GM23248 (cell line): ENCODE measurements at regions not wholly inside any gene's neighbourhood (a gene's known extent, or its start where the extent isn't known, plus 50 kb on each side); places are given as distances from the start of the nearest gene placed in this dataset.

Experiments used
- DNase-seq: peaks from one replicate; pipeline ENCODE4 v3.0.0-alpha.2; 2015
- H2AFZ ChIP-seq: fragments of 200-600 bp; sonication (generic); 2 replicates; pipeline ENCODE4 v1.6.1; 2016; ENCODE audit warnings: antibody characterized with exemption
- H3F3A ChIP-seq: fragments of 200-600 bp; sonication (generic); 2 replicates; pipeline ENCODE4 v1.6.1; 2016; ENCODE audit warnings: mild to moderate bottlenecking, antibody characterized with exemption, mixed run types; ENCODE audit not compliant: insufficient read depth
- H3K27ac ChIP-seq: fragments of 200-600 bp; sonication (generic); 2 replicates; pipeline ENCODE4 v1.5.1; 2016; ENCODE audit warnings: mild to moderate bottlenecking
- H3K27me3 ChIP-seq: fragments of 200-600 bp; sonication (generic); replicated peaks from 2 replicates; pipeline ENCODE4 v1.6.1; 2016; ENCODE audit warnings: mild to moderate bottlenecking; ENCODE audit not compliant: insufficient read depth
- H3K36me3 ChIP-seq: fragments of 200-600 bp; sonication (generic); 2 replicates; pipeline ENCODE4 v1.6.1; 2016; ENCODE audit warnings: low read depth, mild to moderate bottlenecking
- H3K4me1 ChIP-seq: fragments of 200-600 bp; sonication (generic); 2 replicates; pipeline ENCODE4 v1.6.1; 2016; ENCODE audit warnings: mild to moderate bottlenecking; ENCODE audit not compliant: insufficient read depth
- H3K4me2 ChIP-seq: fragments of 200-600 bp; sonication (generic); one replicate; pipeline ENCODE4 v1.6.1; 2016; ENCODE audit warnings: mild to moderate bottlenecking; ENCODE audit not compliant: unreplicated experiment
- H3K4me3 ChIP-seq: fragments of 200-600 bp; sonication (generic); 2 replicates; pipeline ENCODE4 v1.5.1; 2016; ENCODE audit warnings: mild to moderate bottlenecking
- H3K79me2 ChIP-seq: fragments of 200-600 bp; sonication (generic); 2 replicates; pipeline ENCODE4 v1.6.1; 2016; ENCODE audit warnings: mild to moderate bottlenecking; ENCODE audit not compliant: insufficient read depth
- H3K9ac ChIP-seq: fragments of 200-600 bp; sonication (generic); 2 replicates; pipeline ENCODE4 v1.6.1; 2016; ENCODE audit warnings: mild to moderate bottlenecking
- H3K9me2 ChIP-seq: fragments of 200-600 bp; sonication (generic); 2 replicates; pipeline ENCODE4 v1.6.1; 2016; ENCODE audit warnings: mixed run types, mild to moderate bottlenecking, moderate library complexity; ENCODE audit not compliant: insufficient read depth
- H3K9me3 ChIP-seq: fragments of 200-600 bp; sonication (generic); one replicate; pipeline ENCODE4 v1.6.1; 2017; ENCODE audit warnings: low read depth
- H4K20me1 ChIP-seq: fragments of 200-600 bp; sonication (generic); 2 replicates; pipeline ENCODE4 v1.6.0; 2016; ENCODE audit not compliant: insufficient read depth
- EZH2 ChIP-seq: fragments of 200-600 bp; sonication (generic); IDR thresholded peaks from 2 replicates; pipeline ENCODE4 v1.6.1; 2018; ENCODE audit warnings: antibody characterized with exemption, mild to moderate bottlenecking; ENCODE audit not compliant: insufficient read depth, poor library complexity, severe bottlenecking
- EZH2phosphoT487 ChIP-seq: fragments of 200-600 bp; sonication (generic); IDR thresholded peaks from 2 replicates; pipeline ENCODE4 v1.6.1; 2018; ENCODE audit warnings: antibody characterized with exemption, moderate library complexity, mild to moderate bottlenecking, low read depth; ENCODE audit not compliant: insufficient read depth
- WGBS, 2 experiments: methylation state at CpG; one replicate each; pipeline ENCODE4 v1.1.6; 2015 to 2017; ENCODE audit warnings: low lambda C conversion rate in 2 of 2, low coverage in 1 of 2; ENCODE audit errors: missing lambda C conversion rate in 2 of 2; 5-methylcytosine and 5-hydroxymethylcytosine counted together
- in situ Hi-C: fragments of 300-500 bp; cut with MboI; formaldehyde crosslinking; loops from 2 replicates; pipeline ENCODE4 v1.15.0; 2020

- no peaks in the 10 kb centered on the region for H3K27me3 ChIP-seq
- no peak for TF ChIP-seq EZH2
- TF ChIP-seq EZH2phosphoT487 = no peak
- no peak overlapping the region for H3K9ac ChIP-seq
- no peak overlapping the region for H3K4me2 ChIP-seq
- H3K79me2 ChIP-seq = no peaks in the 10 kb centered on the region
- no peak overlapping the region for H3K27ac ChIP-seq
- H2AFZ ChIP-seq = no peak overlapping the region
- H3F3A ChIP-seq = no peaks in the 10 kb centered on the region
- peak; percentile 57 for DNase-seq
- no peak overlapping the region for H3K4me3 ChIP-seq
- 61 to 66% methylated on average over 2 of the region's 2 CpGs for WGBS, 2 experiments
- no peaks in the 10 kb centered on the region for H3K9me2 ChIP-seq
- in situ Hi-C loops = no loop called here
- H4K20me1 ChIP-seq = no peaks in the 10 kb centered on the region
- H3K36me3 ChIP-seq = no peaks in the 10 kb centered on the region
- H3K4me1 ChIP-seq = no peaks in the 10 kb centered on the region; the same call in 1 of the 2 replicates
- no peaks in the 10 kb centered on the region for H3K9me3 ChIP-seq
Observed at GRCh38 chr12:91685917-91686316, 459.7 kb downstream of the BTG1 start.

GRCh38 chr12:91681751-91682150, 463.9 kb downstream of the BTG1 start:
- DNase-seq = no peak
- in situ Hi-C loops = no loop called here
- Histone ChIP-seq H3K9me2 (no peaks in the 10 kb centered on the region), H3K79me2 (no peaks in the 10 kb centered on the region), H3K27ac (no peak overlapping the region), H3F3A (no peaks in the 10 kb centered on the region), H3K4me3 (no peak overlapping the region), H3K36me3 (no peaks in the 10 kb centered on the region), H3K27me3 (no peaks in the 10 kb centered on the region), H2AFZ (no peak overlapping the region), H4K20me1 (no peaks in the 10 kb centered on the region), H3K9me3 (no peaks in the 10 kb centered on the region), H3K4me2 (no peak overlapping the region), H3K9ac (no peak overlapping the region), H3K4me1 (no peaks in the 10 kb centered on the region)
- TF ChIP-seq EZH2 (no peak), EZH2phosphoT487 (no peak)
- 56 to 85% methylated on average over 4 to 11 of the region's 11 CpGs for WGBS, 2 experiments

GRCh38 chr12:91680864-91681263, 464.8 kb downstream of the BTG1 start:
- Histone ChIP-seq H3K4me3 (no peak overlapping the region), H3K79me2 (no peaks in the 10 kb centered on the region)
- TF ChIP-seq EZH2 (no peak), EZH2phosphoT487 (no peak)

GRCh38 chr12:91677556-91677955, 468.1 kb downstream of the BTG1 start:
- no peak overlapping the region for H3K4me2 ChIP-seq
- in situ Hi-C loops = no loop called here

More at GRCh38 chr12:91680864-91681263, 464.8 kb downstream of the BTG1 start:
- H3F3A ChIP-seq = no peaks in the 10 kb centered on the region
- 60 to 70% methylated on average over 2 of the region's 2 CpGs for WGBS, 2 experiments
- H4K20me1 ChIP-seq = no peaks in the 10 kb centered on the region
- no peak overlapping the region for H3K4me2 ChIP-seq
- H3K9me2 ChIP-seq = no peaks in the 10 kb centered on the region
- no peaks in the 10 kb centered on the region for H3K36me3 ChIP-seq
- H3K27me3 ChIP-seq = no peaks in the 10 kb centered on the region
- no peak overlapping the region for H2AFZ ChIP-seq
- H3K9ac ChIP-seq = no peak overlapping the region
- no peaks in the 10 kb centered on the region for H3K9me3 ChIP-seq
- in situ Hi-C loops = no loop called here
- H3K4me1 ChIP-seq = no peaks in the 10 kb centered on the region
- no peak for DNase-seq
- no peak overlapping the region for H3K27ac ChIP-seq

GRCh38 chr12:91675401-91675800, 470.2 kb downstream of the BTG1 start:
- H3K4me1 ChIP-seq = no peaks in the 10 kb centered on the region; the same call in 1 of the 2 replicates
- no peak overlapping the region for H3K4me3 ChIP-seq
- 42 to 47% methylated on average over 2 of the region's 2 CpGs for WGBS, 2 experiments
- no peaks in the 10 kb centered on the region for H4K20me1 ChIP-seq
- no peaks in the 10 kb centered on the region for H3F3A ChIP-seq
- H3K9ac ChIP-seq = no peak overlapping the region
- no peak for DNase-seq
- H3K4me2 ChIP-seq = no peak overlapping the region
- H3K79me2 ChIP-seq = no peaks in the 10 kb centered on the region
- no peaks in the 10 kb centered on the region for H3K9me3 ChIP-seq
- no peaks in the 10 kb centered on the region for H3K9me2 ChIP-seq
- H3K27ac ChIP-seq = no peak overlapping the region
- H2AFZ ChIP-seq = no peak overlapping the region
- no peak for TF ChIP-seq EZH2
- no peaks in the 10 kb centered on the region for H3K27me3 ChIP-seq
- H3K36me3 ChIP-seq = no peaks in the 10 kb centered on the region
- in situ Hi-C loops = no loop called here

More at GRCh38 chr12:91677556-91677955, 468.1 kb downstream of the BTG1 start:
- no peaks in the 10 kb centered on the region for H3F3A ChIP-seq
- H3K27me3 ChIP-seq = no peaks in the 10 kb centered on the region
- H3K9me3 ChIP-seq = no peaks in the 10 kb centered on the region
- WGBS, 2 experiments = 87 to 89% methylated on average over 1 of the region's 1 CpG
- H4K20me1 ChIP-seq = no peaks in the 10 kb centered on the region
- H3K4me1 ChIP-seq = no peaks in the 10 kb centered on the region
- H3K36me3 ChIP-seq = no peaks in the 10 kb centered on the region
- no peak overlapping the region for H3K9ac ChIP-seq
- no peaks in the 10 kb centered on the region for H3K79me2 ChIP-seq
- no peak for TF ChIP-seq EZH2phosphoT487
- TF ChIP-seq EZH2 = no peak
- H3K9me2 ChIP-seq = no peaks in the 10 kb centered on the region
- no peak overlapping the region for H2AFZ ChIP-seq
- no peak overlapping the region for H3K4me3 ChIP-seq
- H3K27ac ChIP-seq = no peak overlapping the region
- DNase-seq = no peak
